ENCODE measurements at regions not wholly inside any gene's neighbourhood (a gene's known extent, or its start where the extent isn't known, plus 50 kb on each side); places are given as distances from the start of the nearest gene placed in this dataset.

DNA sequence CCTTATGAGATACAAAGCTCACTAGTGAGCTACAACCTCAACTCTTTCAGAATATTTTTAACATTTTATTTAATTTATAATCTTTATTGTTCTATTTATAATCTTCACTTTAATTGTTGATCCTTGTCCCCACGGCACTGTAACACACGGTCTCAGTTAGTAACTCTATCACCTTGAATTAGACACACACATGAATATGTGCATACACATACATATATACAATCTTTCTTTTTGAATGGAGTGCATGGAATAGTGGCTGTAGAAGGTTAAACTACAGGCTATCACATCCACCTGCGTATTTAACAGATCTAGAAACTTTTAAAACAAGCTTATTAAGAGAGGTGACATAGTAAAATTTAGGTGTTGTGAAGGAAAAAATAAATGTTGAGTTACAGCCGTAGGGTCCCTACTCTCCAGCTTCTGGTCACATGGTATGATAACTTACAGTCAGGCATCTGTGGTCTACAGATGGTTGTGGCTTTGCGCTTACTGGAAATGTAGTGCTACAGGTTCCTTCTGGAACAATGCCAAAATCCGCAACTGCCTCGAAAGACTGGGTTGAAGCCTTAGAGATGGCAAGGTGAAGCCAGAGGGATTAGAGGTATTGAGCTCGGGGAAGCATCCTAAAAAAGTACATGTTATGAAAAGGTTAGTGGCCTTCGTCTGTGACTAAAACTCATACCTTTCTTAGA is 1324.1 kb upstream of the SLC39A10 start:
- TF ChIP-seq, protein P1, sequence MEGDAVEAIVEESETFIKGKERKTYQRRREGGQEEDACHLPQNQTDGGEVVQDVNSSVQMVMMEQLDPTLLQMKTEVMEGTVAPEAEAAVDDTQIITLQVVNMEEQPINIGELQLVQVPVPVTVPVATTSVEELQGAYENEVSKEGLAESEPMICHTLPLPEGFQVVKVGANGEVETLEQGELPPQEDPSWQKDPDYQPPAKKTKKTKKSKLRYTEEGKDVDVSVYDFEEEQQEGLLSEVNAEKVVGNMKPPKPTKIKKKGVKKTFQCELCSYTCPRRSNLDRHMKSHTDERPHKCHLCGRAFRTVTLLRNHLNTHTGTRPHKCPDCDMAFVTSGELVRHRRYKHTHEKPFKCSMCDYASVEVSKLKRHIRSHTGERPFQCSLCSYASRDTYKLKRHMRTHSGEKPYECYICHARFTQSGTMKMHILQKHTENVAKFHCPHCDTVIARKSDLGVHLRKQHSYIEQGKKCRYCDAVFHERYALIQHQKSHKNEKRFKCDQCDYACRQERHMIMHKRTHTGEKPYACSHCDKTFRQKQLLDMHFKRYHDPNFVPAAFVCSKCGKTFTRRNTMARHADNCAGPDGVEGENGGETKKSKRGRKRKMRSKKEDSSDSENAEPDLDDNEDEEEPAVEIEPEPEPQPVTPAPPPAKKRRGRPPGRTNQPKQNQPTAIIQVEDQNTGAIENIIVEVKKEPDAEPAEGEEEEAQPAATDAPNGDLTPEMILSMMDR (conservative IDR thresholded peaks at IDR 0.05; ENCODE audit: low read depth, low read length): no peak
- TF ChIP-seq EZH2 (IDR thresholded peaks at IDR 0.05; ENCODE audit: borderline replicate concordance, low read depth, low read length, poor library complexity, severe bottlenecking): no peak
